ENCODE measurements at regions not wholly inside any gene's neighbourhood (a gene's known extent, or its start where the extent isn't known, plus 50 kb on each side); places are given as distances from the start of the nearest gene placed in this dataset.
"Not testable (repeated sequence)": the region's sequence is repeated elsewhere in the genome, so short reads cannot be mapped to it uniquely, and the experiment has no call there.

DNA sequence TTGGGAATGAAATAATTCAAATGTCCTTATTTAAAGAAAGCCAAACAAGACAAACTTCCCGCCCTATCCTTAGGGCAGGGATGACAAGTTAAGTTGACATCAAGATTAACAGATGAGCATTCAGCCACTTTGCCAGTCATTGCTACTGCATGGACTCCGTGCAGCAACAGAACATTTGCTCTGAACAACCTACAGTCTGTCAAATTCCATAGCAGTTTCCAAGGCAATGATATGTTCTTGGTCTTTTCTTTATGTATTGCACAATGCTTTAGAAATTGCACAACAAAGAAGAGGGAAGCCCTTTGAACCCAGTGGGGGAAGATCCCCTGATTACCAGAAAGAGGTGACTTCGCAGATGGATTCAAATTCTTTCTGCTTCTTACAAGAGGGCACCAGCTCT lies 269.8 kb downstream of the BCAT1 start:
- TF ChIP-seq, protein P1, sequence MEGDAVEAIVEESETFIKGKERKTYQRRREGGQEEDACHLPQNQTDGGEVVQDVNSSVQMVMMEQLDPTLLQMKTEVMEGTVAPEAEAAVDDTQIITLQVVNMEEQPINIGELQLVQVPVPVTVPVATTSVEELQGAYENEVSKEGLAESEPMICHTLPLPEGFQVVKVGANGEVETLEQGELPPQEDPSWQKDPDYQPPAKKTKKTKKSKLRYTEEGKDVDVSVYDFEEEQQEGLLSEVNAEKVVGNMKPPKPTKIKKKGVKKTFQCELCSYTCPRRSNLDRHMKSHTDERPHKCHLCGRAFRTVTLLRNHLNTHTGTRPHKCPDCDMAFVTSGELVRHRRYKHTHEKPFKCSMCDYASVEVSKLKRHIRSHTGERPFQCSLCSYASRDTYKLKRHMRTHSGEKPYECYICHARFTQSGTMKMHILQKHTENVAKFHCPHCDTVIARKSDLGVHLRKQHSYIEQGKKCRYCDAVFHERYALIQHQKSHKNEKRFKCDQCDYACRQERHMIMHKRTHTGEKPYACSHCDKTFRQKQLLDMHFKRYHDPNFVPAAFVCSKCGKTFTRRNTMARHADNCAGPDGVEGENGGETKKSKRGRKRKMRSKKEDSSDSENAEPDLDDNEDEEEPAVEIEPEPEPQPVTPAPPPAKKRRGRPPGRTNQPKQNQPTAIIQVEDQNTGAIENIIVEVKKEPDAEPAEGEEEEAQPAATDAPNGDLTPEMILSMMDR (conservative IDR thresholded peaks at IDR 0.05): no peak
- no peak overlapping the region for H3K27ac ChIP-seq

DNA sequence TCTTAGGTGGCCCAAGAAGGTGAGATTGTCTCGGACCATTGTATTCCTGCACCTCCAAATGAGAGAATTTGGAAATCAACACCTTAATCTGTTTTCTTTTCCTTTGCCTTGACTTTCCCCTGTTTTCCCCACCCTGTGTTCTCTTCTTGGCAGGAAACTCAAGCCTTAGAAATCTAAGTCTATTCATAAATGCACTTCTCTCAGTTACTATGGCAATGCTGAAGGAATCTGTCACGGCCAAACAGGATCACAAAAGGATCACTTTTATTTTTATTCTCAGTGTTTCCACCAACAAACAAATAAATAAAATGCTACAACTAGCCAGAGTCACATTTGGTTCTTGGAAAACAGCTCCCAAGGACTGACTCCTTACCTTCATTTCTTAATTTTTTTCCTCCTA lies 270.5 kb downstream of the BCAT1 start:
- TF ChIP-seq, protein P1 (conservative IDR thresholded peaks at IDR 0.05): no peak
- no peak overlapping the region for H3K27ac ChIP-seq

DNA sequence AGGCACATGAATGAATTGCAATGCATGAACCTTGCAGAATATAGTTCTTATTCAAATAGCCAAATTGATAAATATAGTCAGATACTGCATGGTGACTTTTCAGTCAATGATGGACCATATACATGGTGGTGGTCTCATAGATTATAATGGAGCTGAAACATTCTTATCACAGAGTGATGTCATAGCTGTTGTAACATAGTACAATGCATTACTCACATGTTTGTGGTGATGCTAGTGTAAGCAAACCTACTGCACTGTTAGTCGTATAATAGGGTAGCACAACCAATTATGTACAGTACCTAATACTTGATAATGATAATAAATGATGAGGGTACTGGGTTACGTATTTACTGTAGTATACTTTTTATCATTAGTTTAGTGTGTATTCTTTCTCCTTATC lies 280.3 kb downstream of the BCAT1 start:
- H3K27ac ChIP-seq: no peak overlapping the region
- TF ChIP-seq, protein P1 (conservative IDR thresholded peaks at IDR 0.05): no peak

DNA sequence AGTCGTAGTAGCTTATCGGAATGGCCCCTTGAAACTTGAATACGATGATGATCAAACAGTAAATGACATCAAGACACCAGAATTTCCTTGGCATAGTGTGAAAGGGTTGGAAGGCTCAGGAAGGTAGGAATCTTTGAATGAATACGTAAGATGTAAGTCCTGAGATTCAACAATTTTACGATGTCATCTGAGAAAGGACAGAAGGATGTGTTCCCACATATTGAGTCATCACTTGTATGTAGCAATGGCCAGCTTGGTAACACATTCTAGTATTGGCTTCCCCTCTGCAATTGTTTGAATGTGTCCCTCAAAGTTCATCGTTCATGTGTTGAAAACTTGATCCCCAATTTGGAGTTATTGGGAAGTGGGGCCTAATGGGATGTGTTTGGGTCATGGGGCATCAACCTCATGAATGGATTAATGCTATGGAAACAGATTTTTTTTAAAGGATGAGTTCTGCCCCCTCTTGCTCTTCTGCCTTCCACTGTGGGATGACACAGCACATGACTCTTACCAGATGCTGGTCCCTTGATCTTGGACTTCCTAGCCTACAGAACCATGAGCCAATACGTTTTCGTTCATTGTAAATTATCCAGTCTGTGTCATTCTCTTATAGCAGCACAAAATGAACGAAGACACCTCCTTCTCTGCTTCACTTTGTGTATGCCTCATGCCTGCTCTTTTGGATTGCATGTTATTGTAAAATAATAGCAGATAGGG lies 284.6 kb downstream of the BCAT1 start:
- TF ChIP-seq, protein P1 (conservative IDR thresholded peaks at IDR 0.05): no peak
- H3K27ac ChIP-seq: no peak overlapping the region

DNA sequence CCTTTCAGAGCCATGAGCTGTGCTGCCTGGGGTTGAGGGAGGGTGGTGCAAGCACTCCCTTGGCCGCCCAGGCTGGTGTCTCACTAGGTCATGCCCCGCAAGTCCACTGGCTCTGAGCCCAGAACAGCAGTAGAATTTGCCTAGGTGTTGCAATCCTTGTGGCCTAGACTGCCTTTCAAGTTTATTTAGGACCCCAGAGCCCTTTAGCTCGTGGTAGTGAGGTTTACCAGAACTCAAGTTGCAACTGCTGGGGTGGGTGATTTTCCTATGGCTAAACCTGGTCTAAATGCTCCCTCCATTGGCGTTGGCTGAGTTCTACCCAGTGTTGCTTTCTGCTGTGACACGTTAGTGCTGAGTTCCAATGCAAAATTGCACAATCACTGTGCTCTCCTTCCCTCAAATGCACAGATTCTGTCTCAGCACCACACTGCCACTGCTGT lies 287.2 kb downstream of the BCAT1 start:
- H3K27ac ChIP-seq: no peak overlapping the region
- TF ChIP-seq, protein P1 (conservative IDR thresholded peaks at IDR 0.05): no peak

DNA sequence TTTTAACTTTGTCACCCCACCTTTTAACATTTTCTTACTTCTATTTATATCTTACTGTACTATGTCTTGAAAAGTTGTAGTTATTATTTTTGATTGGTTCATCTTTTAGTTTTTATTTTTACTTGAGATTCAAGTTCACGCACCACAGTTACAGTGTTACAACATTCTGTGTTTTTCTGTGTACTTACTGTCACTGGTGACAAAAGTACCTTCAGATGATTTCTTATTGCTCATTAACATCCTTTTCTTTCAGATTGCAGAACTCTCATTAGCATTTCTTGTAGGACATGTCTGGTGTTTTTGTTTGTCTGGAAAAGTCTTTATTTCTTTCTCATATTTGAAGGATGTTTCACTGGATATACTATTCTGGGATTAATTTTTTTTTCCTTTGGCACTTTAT lies 289.9 kb downstream of the BCAT1 start:
- no peak overlapping the region for H3K27ac ChIP-seq
- TF ChIP-seq, protein P1 (conservative IDR thresholded peaks at IDR 0.05): no peak

DNA sequence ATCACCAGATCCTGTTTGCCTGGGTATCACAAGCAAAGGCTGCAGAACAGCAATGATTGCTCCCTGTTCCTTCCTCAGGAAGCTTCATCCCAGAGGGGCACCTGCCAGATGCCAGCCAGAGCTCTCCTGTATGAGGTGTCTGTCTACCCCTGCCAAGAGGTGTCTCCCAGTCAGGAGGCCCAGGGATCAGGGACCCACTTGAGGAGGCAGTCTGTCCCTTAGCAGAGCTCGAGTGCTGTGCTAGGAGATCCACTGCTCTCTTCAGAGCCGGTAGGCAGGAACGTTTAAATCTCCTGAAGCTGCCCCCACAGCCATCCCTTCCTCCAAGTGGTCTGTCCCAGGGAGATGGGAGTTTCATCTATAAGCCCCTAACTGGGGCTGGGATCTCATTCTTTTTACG lies 294.6 kb downstream of the BCAT1 start:
- not testable (repeated sequence) for H3K27ac ChIP-seq

DNA sequence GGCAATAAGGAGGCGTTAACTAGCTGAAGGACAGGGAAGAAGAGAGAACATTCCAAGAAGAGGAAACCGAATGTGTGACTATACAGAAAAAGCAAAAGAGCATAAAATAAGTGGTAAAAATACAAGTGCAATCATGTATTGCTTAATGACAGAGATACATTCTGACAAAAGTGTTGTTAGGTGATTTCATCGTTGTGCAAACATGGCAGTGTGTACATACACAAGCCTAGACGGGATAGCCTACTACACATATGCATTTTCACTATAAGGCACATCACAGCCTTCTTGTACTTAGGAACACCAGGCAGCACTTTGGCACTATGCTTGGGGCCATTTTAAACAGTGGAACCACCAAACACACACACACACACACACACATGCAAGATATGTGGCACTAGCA lies 299.3 kb downstream of the BCAT1 start:
- no peak overlapping the region for H3K27ac ChIP-seq
- TF ChIP-seq, protein P1 (conservative IDR thresholded peaks at IDR 0.05): no peak

Measured in VCaP (cell line).